ENCODE measurements at regions not wholly inside any gene's neighbourhood (a gene's known extent, or its start where the extent isn't known, plus 50 kb on each side); places are given as distances from the start of the nearest gene placed in this dataset.
"Not testable (repeated sequence)": the region's sequence is repeated elsewhere in the genome, so short reads cannot be mapped to it uniquely, and the experiment has no call there.

DNA sequence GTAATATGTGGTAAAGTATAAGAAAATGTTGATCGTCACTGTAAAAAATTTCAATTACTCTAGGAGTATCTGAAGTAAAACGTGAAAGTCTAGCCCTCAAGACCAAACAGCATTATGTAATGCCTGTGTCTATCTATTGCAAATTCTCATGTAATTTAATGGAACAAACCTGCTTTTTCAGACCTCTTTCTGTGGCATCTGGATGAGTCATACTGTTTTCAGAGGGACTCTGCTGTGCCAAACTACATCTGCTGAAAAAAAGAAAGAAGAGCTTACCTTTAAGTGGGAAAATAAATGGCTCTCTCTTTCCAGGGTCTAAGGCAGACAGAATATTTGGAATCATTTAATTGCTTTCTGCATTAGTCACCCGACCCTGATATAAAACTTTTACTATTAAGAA is 89.8 kb upstream of the ARMCX2 start:
- no peak for DNase-seq (ENCODE audit: extremely low spot score, unreplicated experiment)
- Mint-ChIP-seq H3K9me3 (no peaks in the 10 kb centered on the region), H3K4me3 (no peak overlapping the region), H3K36me3 (no peaks in the 10 kb centered on the region), H3K4me1 (ENCODE audit: unreplicated experiment) (no peaks in the 10 kb centered on the region), H3K27me3 (no peaks in the 10 kb centered on the region), H3K27ac (no peak overlapping the region)
- TF ChIP-seq, protein P1, sequence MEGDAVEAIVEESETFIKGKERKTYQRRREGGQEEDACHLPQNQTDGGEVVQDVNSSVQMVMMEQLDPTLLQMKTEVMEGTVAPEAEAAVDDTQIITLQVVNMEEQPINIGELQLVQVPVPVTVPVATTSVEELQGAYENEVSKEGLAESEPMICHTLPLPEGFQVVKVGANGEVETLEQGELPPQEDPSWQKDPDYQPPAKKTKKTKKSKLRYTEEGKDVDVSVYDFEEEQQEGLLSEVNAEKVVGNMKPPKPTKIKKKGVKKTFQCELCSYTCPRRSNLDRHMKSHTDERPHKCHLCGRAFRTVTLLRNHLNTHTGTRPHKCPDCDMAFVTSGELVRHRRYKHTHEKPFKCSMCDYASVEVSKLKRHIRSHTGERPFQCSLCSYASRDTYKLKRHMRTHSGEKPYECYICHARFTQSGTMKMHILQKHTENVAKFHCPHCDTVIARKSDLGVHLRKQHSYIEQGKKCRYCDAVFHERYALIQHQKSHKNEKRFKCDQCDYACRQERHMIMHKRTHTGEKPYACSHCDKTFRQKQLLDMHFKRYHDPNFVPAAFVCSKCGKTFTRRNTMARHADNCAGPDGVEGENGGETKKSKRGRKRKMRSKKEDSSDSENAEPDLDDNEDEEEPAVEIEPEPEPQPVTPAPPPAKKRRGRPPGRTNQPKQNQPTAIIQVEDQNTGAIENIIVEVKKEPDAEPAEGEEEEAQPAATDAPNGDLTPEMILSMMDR (conservative IDR thresholded peaks at IDR 0.05): no peak

DNA sequence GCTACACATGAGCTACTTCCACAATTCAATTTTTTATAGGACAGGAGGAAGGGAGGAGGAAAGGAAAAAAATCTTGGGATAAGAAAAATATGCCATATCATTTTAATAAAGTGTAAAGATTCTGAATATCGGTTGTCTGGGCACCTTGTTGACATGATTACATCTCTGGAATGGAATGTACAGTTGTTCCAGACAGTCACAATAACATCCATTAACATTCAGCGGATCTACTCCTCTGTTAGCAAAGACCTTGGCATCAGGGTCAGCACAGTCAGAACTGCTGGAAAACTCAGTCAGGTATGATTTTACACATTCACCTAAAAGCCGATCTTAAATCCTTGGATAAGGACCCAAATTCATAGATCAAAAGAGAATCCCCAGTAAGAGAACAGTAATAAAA is 85.4 kb upstream of the ARMCX2 start:
- no peak overlapping the region for H3K4me3 Mint-ChIP-seq
- H3K36me3 Mint-ChIP-seq: no peaks in the 10 kb centered on the region
- no peaks in the 10 kb centered on the region for H3K27me3 Mint-ChIP-seq
- H3K27ac Mint-ChIP-seq: no peak overlapping the region
- H3K9me3 Mint-ChIP-seq: no peaks in the 10 kb centered on the region
- DNase-seq (ENCODE audit: extremely low spot score, unreplicated experiment): no peak
- TF ChIP-seq, protein P1 (conservative IDR thresholded peaks at IDR 0.05): no peak
- no peaks in the 10 kb centered on the region for H3K4me1 Mint-ChIP-seq (ENCODE audit: unreplicated experiment)

DNA sequence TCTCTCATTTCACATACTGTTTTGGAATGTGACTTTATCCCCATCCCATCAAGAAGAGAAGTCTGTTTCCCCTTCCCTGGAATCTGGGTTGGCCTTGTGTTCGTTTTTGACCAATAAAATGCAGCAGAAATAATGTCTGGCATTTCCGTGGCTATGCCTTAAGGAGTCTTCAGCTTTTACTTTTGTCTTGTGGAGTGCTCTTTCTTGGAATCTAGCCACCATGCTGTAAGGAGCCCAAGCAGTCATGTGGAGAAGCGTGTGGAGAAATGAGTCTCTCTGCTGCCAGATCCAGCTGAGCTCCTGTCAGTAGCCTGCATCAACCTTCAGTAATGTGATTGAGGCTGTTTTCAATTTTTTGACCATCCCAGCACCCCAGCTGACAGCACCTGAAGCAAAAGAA is 84.4 kb upstream of the ARMCX2 start:
- DNase-seq (ENCODE audit: extremely low spot score, unreplicated experiment): no peak
- H3K4me3 Mint-ChIP-seq: no peak overlapping the region
- H3K27me3 Mint-ChIP-seq: no peaks in the 10 kb centered on the region
- no peaks in the 10 kb centered on the region for H3K36me3 Mint-ChIP-seq
- H3K9me3 Mint-ChIP-seq: no peaks in the 10 kb centered on the region
- H3K4me1 Mint-ChIP-seq (ENCODE audit: unreplicated experiment): no peaks in the 10 kb centered on the region
- H3K27ac Mint-ChIP-seq: no peak overlapping the region
- TF ChIP-seq, protein P1 (conservative IDR thresholded peaks at IDR 0.05): no peak

DNA sequence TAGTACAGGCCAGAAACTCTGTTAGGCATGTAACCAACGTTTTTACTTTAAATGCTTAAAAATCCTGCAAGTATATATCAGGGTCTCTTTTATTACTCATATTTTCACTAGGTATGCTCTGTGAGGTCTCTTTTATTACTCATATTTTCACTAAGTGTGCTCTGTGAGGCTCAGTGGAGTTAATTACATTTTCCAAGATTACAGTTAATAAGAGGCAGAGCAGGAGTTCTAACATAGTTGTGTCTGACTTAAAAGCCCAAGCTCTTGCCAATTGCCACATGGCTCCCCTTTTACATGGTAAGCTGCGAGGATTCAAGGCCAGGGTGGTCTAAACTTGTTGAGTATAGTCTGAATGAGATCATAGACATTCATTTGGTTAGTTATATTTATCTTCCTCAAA is 81.0 kb upstream of the ARMCX2 start:
- Mint-ChIP-seq H3K4me3 (no peak overlapping the region), H3K4me1 (ENCODE audit: unreplicated experiment) (no peaks in the 10 kb centered on the region), H3K9me3 (no peaks in the 10 kb centered on the region), H3K36me3 (no peaks in the 10 kb centered on the region), H3K27me3 (no peaks in the 10 kb centered on the region), H3K27ac (no peak overlapping the region)
- DNase-seq (ENCODE audit: extremely low spot score, unreplicated experiment): no peak
- TF ChIP-seq, protein P1 (conservative IDR thresholded peaks at IDR 0.05): no peak

DNA sequence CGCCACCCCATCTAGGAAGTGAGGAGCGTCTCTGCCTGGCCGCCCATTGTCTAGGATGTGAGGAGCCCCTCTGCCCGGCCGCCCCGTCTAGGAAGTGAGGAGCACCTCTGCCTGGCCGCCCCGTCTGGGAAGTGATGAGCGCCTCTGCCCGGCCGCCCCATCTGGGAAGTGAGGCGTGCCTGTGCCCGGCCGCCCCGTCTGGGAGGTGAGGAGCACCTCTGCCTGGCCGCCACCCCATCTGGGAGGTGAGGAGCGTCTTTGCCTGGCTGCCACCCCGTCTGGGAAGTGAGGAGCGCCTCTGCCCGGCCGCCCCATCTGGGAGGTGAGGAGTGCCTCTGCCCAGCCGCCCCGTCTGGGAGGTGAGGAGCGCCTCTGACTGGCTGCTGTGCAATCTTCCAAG is 79.2 kb upstream of the ARMCX2 start:
- not testable (repeated sequence) for H3K36me3 Mint-ChIP-seq; DNase-seq (ENCODE audit: extremely low spot score, unreplicated experiment); H3K4me1 Mint-ChIP-seq (ENCODE audit: unreplicated experiment); H3K27ac Mint-ChIP-seq; H3K9me3 Mint-ChIP-seq; H3K27me3 Mint-ChIP-seq; H3K4me3 Mint-ChIP-seq

DNA sequence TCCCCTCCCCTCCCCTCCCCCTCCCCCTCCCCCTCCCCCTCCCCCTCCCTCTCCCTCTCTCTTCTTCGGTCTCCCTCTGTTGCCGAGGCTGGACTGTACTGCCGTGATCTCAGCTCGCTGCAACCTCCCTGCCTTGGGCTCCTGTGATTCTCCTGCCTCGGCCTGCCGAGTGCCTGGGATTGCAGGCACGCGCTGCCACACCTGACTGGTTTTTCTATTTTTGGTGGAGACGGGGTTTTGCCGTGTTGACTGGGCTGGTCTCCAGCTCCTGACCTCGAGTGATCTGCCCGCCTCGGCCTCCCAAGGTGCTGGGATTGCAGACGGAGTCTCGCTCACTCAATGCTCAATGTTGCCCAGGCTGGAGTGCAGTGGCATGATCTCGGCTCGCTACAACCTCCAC is 78.8 kb upstream of the ARMCX2 start:
- H3K27me3 Mint-ChIP-seq; H3K27ac Mint-ChIP-seq; H3K4me3 Mint-ChIP-seq; H3K4me1 Mint-ChIP-seq (ENCODE audit: unreplicated experiment); H3K9me3 Mint-ChIP-seq; H3K36me3 Mint-ChIP-seq; DNase-seq (ENCODE audit: extremely low spot score, unreplicated experiment): not testable (repeated sequence)

DNA sequence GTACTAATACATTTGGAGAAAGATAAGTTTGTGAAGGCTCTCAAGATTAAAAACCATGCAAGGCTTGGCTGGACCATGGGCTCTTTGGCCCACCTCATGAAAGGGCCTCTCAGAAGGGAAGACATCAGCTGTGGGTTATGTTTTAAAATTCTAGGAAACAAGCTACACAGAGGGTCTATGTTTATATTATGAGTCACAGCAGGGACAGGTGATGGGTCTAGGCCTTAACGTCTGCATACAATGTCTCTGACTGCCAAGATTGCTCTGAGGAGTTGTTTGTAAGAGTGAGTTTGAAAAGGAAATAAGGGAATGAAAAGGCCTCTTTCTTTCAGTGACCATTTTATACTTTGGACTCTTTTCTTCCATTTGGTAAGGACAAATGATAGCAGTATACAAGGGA is 77.0 kb upstream of the ARMCX2 start:
- Mint-ChIP-seq H3K4me1 (ENCODE audit: unreplicated experiment) (no peaks in the 10 kb centered on the region), H3K27ac (no peak overlapping the region), H3K4me3 (no peak overlapping the region), H3K27me3 (no peaks in the 10 kb centered on the region), H3K36me3 (no peaks in the 10 kb centered on the region), H3K9me3 (no peaks in the 10 kb centered on the region)
- no peak for DNase-seq (ENCODE audit: extremely low spot score, unreplicated experiment)
- TF ChIP-seq, protein P1 (conservative IDR thresholded peaks at IDR 0.05): no peak

All from type B pancreatic cell (in vitro differentiated cells).